MCF 10A (cell line): ENCODE measurements at regions not wholly inside any gene's neighbourhood (a gene's known extent, or its start where the extent isn't known, plus 50 kb on each side); places are given as distances from the start of the nearest gene placed in this dataset.

ENCODE experiments used
- BruUV-seq: library from RNA; stranded (reverse); fragments of 400-500 nt; replicated peaks from 2 replicates; lab custom pipeline; 2021; lab: Mats Ljungman, UMichigan
- CTCF ChIA-PET: fragments of 300-600 bp; sonication (Branson Sonifier 250); formaldehyde crosslinking; extraction: SDS; loops from one replicate; lab custom pipeline; 2021; ENCODE audit warnings: antibody characterized with exemption, inconsistent platforms; lab: Yijun Ruan, JAX
- POLR2A ChIA-PET: fragments of 300-600, 350-650 bp; sonication (Branson Sonifier 250); formaldehyde crosslinking; extraction: SDS; loops from one replicate; lab custom pipeline; 2020; ENCODE audit warnings: antibody characterized with exemption, inconsistent platforms; lab: Yijun Ruan, JAX
- DNase-seq: peaks from one replicate; pipeline ENCODE4 v3.0.0-alpha.2; 2018; ENCODE audit not compliant: unreplicated experiment
- H3K27ac Mint-ChIP-seq: one replicate; pipeline ENCODE4 v1.8.0; 2022; ENCODE audit warnings: mild to moderate bottlenecking, low read depth, mixed read lengths; ENCODE audit not compliant: unreplicated experiment
- H3K27me3 Mint-ChIP-seq: one replicate; pipeline ENCODE4 v1.8.0; 2022; ENCODE audit warnings: mixed read lengths; ENCODE audit not compliant: insufficient read depth, unreplicated experiment
- H3K36me3 Mint-ChIP-seq: one replicate; pipeline ENCODE4 v1.8.0; 2022; ENCODE audit warnings: mild to moderate bottlenecking, moderate library complexity, mixed read lengths; ENCODE audit not compliant: insufficient read depth, unreplicated experiment
- H3K4me1 Mint-ChIP-seq: one replicate; pipeline ENCODE4 v1.8.0; 2022; ENCODE audit warnings: mixed read lengths; ENCODE audit not compliant: insufficient read depth, unreplicated experiment
- H3K4me3 Mint-ChIP-seq: one replicate; pipeline ENCODE4 v1.8.0; 2022; ENCODE audit warnings: mild to moderate bottlenecking, moderate library complexity, mixed read lengths; ENCODE audit not compliant: unreplicated experiment
- H3K9me3 Mint-ChIP-seq: one replicate; pipeline ENCODE4 v1.8.0; 2022; ENCODE audit warnings: mixed read lengths; ENCODE audit not compliant: unreplicated experiment
- CTCF ChIP-seq: fragments of 200-600 bp; IDR thresholded peaks from one replicate; pipeline ENCODE4 v1.8.0; 2022; ENCODE audit warnings: antibody characterized with exemption, mild to moderate bottlenecking; ENCODE audit not compliant: unreplicated experiment
- intact Hi-C: fragments of 100-400 bp; cut with micrococcal nuclease; formaldehyde crosslinking; loops from 2 replicates; pipeline ENCODE4 v1.14.1; 2022

- no peak for TF ChIP-seq CTCF
- CTCF ChIA-PET, result interaction anchor here (0.9 kb wide), 1 partner anchor 243 kb away, joined by 3 read pairs; no protein-coding TSS in a partner anchor
- H3K9me3 Mint-ChIP-seq, result peaks cover 20% of the 10 kb centered on the region
- no peak overlapping the region for H3K27ac Mint-ChIP-seq
- DNase-seq, result no peak
- H3K4me1 Mint-ChIP-seq, result no peaks in the 10 kb centered on the region
- BruUV-seq, result no TSS peak
- intact Hi-C loops, result no loop called here
- no peaks in the 10 kb centered on the region for H3K36me3 Mint-ChIP-seq
- POLR2A ChIA-PET, result no interaction called here
- no peaks in the 10 kb centered on the region for H3K27me3 Mint-ChIP-seq
- H3K4me3 Mint-ChIP-seq, result no peak overlapping the region
These were observed 84.5 kb downstream of the DHCR7 start for GRCh38 chr11:71363721-71364120.

- Mint-ChIP-seq H3K4me3 (no peak overlapping the region), H3K9me3 (peaks cover 14% of the 10 kb centered on the region), H3K27ac (no peak overlapping the region), H3K36me3 (no peaks in the 10 kb centered on the region), H3K4me1 (no peaks in the 10 kb centered on the region), H3K27me3 (no peaks in the 10 kb centered on the region)
- ChIA-PET CTCF (no interaction called here), POLR2A (no interaction called here)
- intact Hi-C loops, result no loop called here
- BruUV-seq, result no TSS peak
- TF ChIP-seq CTCF, result no peak
- DNase-seq, result no peak
These were observed 89.1 kb downstream of the DHCR7 start for GRCh38 chr11:71358963-71359567.

- intact Hi-C loops, result no loop called here
- BruUV-seq, result no TSS peak
- peaks cover 22% of the 10 kb centered on the region for H3K9me3 Mint-ChIP-seq
- no peaks in the 10 kb centered on the region for H3K36me3 Mint-ChIP-seq
- DNase-seq, result no peak
- no peaks in the 10 kb centered on the region for H3K27me3 Mint-ChIP-seq
- H3K4me3 Mint-ChIP-seq, result no peak overlapping the region
- POLR2A ChIA-PET, result no interaction called here
- CTCF ChIA-PET, result interaction anchor here (0.6 kb wide), 1 partner anchor 187 kb away, joined by 3 read pairs; no protein-coding TSS in a partner anchor
- no peak for TF ChIP-seq CTCF
- H3K27ac Mint-ChIP-seq, result no peak overlapping the region
- no peaks in the 10 kb centered on the region for H3K4me1 Mint-ChIP-seq
These were observed 90.0 kb downstream of the DHCR7 start for GRCh38 chr11:71358122-71358728.

GRCh38 chr11:71357414-71357813 lies 90.8 kb downstream of the DHCR7 start:
- H3K27me3 Mint-ChIP-seq, result no peaks in the 10 kb centered on the region
- intact Hi-C loops, result no loop called here

More at GRCh38 chr11:71357414-71357813, 90.8 kb downstream of the DHCR7 start:
- Mint-ChIP-seq H3K4me3 (no peak overlapping the region), H3K4me1 (no peaks in the 10 kb centered on the region), H3K27ac (no peak overlapping the region), H3K9me3 (peaks cover 23% of the 10 kb centered on the region), H3K36me3 (no peaks in the 10 kb centered on the region)
- POLR2A ChIA-PET, result no interaction called here
- no TSS peak for BruUV-seq
- no peak for TF ChIP-seq CTCF
- DNase-seq, result no peak
- CTCF ChIA-PET, result no interaction called here
